ACC112 (cell line): ENCODE measurements at regions not wholly inside any gene's neighbourhood (a gene's known extent, or its start where the extent isn't known, plus 50 kb on each side); places are given as distances from the start of the nearest gene placed in this dataset.

Source experiments
- H2AFZ ChIP-seq: fragments of 200-600 bp; sonication (generic); one replicate; pipeline ENCODE4 v1.6.0; 2017; ENCODE audit warnings: antibody characterized with exemption, low read length; ENCODE audit not compliant: unreplicated experiment
- H3K27ac ChIP-seq: fragments of 200-600 bp; sonication (generic); 2 replicates; pipeline ENCODE4 v1.5.1; 2014; ENCODE audit warnings: low read depth, mild to moderate bottlenecking, antibody characterized with exemption, low read length, moderate library complexity
- H3K27me3 ChIP-seq: fragments of 200-600 bp; sonication (generic); 2 replicates; pipeline ENCODE4 v1.6.1; 2014; ENCODE audit warnings: mild to moderate bottlenecking, antibody characterized with exemption, low read length, moderate library complexity, mixed read lengths; ENCODE audit not compliant: insufficient read depth
- H3K36me3 ChIP-seq: fragments of 200-600 bp; sonication (generic); 2 replicates; pipeline ENCODE4 v1.6.1; 2016; ENCODE audit warnings: mild to moderate bottlenecking, antibody characterized with exemption, low read length, moderate library complexity, mixed read lengths; ENCODE audit not compliant: insufficient read depth
- H3K4me1 ChIP-seq: fragments of 200-600 bp; sonication (generic); one replicate; pipeline ENCODE4 v1.6.1; 2016; ENCODE audit warnings: low read length, mixed read lengths; ENCODE audit not compliant: insufficient read depth, unreplicated experiment, control insufficient read depth
- H3K4me3 ChIP-seq: fragments of 200-600 bp; sonication (generic); 2 replicates; pipeline ENCODE4 v1.5.1; 2014; ENCODE audit warnings: mild to moderate bottlenecking, low read depth, low read length
- H3K79me2 ChIP-seq: fragments of 200-600 bp; sonication (generic); one replicate; pipeline ENCODE4 v1.6.0; 2016; ENCODE audit warnings: low read length; ENCODE audit not compliant: control insufficient read depth, unreplicated experiment, insufficient read depth

DNA sequence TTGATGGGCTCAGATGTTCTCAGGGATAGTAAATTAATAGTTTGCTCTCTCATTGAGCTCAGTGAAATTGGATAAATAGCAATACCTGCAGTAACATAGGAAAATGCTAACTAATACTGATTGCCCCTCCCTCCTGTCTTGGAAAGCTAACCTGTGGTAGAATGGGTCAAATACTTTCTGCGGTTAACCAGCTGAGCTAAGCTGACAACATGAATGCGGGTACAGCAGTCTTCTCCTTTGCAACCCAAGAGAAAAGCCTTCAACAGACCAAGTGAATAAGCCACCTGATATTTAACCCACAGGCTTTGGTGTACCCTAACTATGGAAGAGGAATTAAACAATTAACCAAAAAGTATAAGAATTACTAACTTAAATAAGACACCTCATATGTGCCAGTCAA lies 408.3 kb upstream of the MAF start:
- 0 out of 2 replicates have a peak, but pooled peaks cover 2% of the 10 kb centered on the region for H3K27me3 ChIP-seq
- no peaks in the 10 kb centered on the region for H3K79me2 ChIP-seq
- peaks cover 10% of the 10 kb centered on the region for H3K4me1 ChIP-seq
- H3K36me3 ChIP-seq = no peaks in the 10 kb centered on the region
- no peak overlapping the region for H3K27ac ChIP-seq
- no peak overlapping the region for H2AFZ ChIP-seq
- no peak overlapping the region for H3K4me3 ChIP-seq

DNA sequence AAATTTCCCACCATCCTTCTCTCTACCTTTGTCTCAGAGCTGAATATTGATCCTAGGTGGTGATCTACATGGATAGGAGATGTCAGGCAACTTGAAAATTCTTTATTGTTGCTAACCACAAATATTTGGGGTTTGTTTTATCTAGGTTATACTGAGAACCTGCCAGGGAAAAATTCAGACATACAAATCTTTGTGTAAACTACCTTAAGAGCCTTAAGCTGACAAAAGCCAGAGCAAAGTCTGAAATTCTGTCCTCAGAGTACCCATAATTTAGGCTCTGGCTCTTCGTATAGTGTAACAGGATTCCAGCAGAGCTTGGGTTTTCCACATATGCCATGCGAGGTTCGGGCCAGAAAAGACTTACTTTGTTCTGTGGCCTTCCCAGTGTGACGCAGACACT lies 406.7 kb upstream of the MAF start:
- Histone ChIP-seq H3K27ac (no peak overlapping the region), H3K27me3 (0 out of 2 replicates have a peak, but pooled peaks cover 2% of the 10 kb centered on the region), H3K4me1 (peaks cover 10% of the 10 kb centered on the region), H3K36me3 (no peaks in the 10 kb centered on the region), H2AFZ (no peak overlapping the region), H3K4me3 (no peak overlapping the region), H3K79me2 (no peaks in the 10 kb centered on the region)

DNA sequence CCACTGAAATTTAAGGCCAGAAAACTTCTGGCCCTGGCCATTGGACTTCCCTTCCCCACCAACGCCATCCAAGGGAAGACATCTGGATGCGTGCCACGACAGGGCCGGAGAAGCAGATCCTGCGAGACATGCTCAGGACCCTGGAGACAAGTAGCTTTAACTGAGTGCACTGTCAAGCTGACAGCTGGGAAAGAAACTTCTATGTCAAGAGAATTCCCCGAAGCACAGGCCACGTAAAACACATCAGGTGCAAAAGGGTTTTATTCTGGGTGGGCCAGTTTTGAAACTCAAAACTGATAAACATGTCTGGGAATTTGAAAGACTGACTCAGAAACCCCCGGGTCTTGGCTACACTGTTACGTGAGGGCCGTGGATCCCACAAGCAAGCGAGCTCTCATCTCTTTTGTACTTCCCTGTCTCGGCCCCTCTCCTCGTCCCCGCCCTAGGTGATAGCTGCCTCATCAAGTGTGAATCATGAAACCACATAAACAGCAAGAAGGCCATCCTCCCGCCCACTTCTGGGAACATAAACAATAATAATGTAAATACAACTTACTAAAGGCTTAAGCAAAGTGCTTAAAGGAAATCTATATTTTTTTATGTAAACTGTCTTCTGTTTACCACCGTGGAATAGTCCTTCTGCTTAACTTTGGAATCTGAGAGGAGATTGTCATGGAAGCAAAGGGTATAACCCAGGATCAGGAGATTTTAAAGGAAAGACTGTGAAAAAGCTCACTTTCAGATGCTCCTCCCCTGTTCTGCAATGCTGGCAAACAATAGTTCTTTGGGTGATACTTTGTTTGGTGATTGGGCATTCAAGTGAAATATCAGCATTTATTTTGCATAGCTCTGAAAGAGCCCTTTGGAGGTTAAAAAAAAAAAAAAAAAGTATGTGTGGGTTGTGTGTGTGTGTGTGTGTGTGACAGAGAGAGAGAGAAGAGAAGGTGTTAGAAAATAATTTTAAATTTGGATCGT lies 406.0 kb upstream of the MAF start:
- H3K4me3 ChIP-seq = peak overlapping the region; percentile 5; the same call in 1 of the 2 replicates
- no peak overlapping the region for H3K27ac ChIP-seq
- H3K36me3 ChIP-seq = no peaks in the 10 kb centered on the region
- H3K79me2 ChIP-seq = no peaks in the 10 kb centered on the region
- H3K27me3 ChIP-seq = 0 out of 2 replicates have a peak, but pooled peaks cover 2% of the 10 kb centered on the region
- H2AFZ ChIP-seq = peak overlapping the region; percentile 42
- H3K4me1 ChIP-seq = peaks cover 10% of the 10 kb centered on the region

DNA sequence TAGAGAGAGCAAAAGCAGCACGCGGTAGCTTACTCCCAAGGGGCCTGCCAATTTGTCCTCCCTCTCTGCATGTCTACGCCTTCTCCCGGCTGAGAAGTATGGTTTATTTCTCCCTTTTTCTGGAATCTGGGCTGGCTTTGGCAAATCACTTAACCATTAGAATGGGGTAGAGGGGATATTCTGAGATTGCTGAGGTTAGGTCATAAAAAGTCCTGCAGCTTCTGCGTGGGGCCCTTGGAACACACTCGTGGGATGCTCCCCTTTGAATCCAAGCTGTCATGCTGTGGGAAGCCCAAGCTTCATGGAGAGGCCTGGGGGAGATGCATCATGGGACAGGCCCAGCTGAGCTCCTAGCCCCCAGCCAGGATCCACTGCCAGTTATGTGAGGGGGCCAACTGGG lies 403.6 kb upstream of the MAF start:
- Histone ChIP-seq H3K27ac (no peak overlapping the region), H2AFZ (no peak overlapping the region), H3K36me3 (no peaks in the 10 kb centered on the region), H3K4me3 (no peak overlapping the region), H3K4me1 (peaks cover 10% of the 10 kb centered on the region), H3K27me3 (no peaks in the 10 kb centered on the region), H3K79me2 (no peaks in the 10 kb centered on the region)

DNA sequence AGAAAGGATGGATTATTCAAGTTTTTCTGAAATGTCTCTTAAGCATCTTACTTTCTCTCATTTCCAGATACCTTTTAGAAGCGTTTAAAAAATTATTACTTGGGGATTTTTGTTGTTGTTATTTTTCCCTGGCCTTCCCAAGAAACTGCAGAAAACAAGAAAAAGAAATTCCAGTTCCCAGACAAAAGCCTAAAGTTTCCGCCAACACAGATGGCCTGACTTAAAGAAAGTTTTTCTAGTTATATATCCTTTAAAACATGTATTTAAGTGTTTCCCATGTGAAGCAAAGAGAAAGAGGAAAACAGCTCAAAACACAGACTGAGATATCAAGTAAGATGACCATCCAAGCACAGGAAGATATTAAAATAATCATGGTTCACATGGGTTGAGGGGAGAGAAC lies 401.7 kb upstream of the MAF start:
- Histone ChIP-seq H2AFZ (no peak overlapping the region), H3K36me3 (no peaks in the 10 kb centered on the region), H3K4me1 (peaks cover 10% of the 10 kb centered on the region), H3K79me2 (no peaks in the 10 kb centered on the region), H3K27me3 (no peaks in the 10 kb centered on the region), H3K4me3 (no peak overlapping the region), H3K27ac (no peak overlapping the region)

DNA sequence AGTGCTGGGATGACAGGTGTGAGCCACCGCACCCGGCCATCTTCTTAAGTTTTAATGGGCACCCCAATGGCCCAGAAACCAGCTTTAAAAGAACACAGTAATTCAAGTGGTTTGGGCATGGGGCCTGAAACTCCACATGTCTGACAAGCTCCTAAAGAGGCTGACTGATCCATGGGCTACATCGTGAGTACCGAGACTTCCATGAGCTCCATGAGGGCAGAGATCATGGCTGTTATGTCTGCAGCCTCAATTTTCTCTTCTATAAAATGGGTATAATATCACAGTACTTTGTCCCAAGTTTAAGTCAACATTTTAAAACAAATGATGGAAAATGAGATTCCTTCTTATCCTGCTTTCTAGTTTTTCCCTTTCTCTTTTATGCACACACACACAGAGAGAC lies 397.6 kb upstream of the MAF start:
- no peaks in the 10 kb centered on the region for H3K79me2 ChIP-seq
- H3K27ac ChIP-seq = no peak overlapping the region
- H3K27me3 ChIP-seq = peaks cover 3% of the 10 kb centered on the region; the same call in 1 of the 2 replicates
- no peak overlapping the region for H3K4me3 ChIP-seq
- no peaks in the 10 kb centered on the region for H3K36me3 ChIP-seq
- no peaks in the 10 kb centered on the region for H3K4me1 ChIP-seq
- H2AFZ ChIP-seq = no peak overlapping the region

DNA sequence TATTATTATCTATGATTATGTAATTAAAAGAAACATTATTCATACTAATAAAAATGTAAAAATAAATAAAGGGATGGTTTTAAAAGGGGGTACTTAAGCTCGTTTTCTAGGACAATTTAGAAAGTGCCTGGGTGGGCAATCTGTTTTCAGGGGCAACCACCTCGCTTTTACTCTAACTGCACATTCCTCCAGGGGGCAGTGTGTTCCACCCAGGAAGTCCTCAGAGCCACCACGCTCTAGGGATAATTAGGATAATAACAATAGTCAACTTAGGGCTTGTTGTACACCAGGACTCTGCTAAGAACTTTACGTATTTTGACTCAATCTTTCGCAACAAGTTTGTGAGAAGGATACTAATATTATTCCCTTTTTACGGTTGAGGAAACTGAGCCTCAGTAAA lies 396.7 kb upstream of the MAF start:
- Histone ChIP-seq H3K4me1 (no peaks in the 10 kb centered on the region), H3K36me3 (no peaks in the 10 kb centered on the region), H3K27me3 (peaks cover 3% of the 10 kb centered on the region; the same call in 1 of the 2 replicates), H3K4me3 (no peak overlapping the region), H3K27ac (no peak overlapping the region), H2AFZ (no peak overlapping the region), H3K79me2 (no peaks in the 10 kb centered on the region)

DNA sequence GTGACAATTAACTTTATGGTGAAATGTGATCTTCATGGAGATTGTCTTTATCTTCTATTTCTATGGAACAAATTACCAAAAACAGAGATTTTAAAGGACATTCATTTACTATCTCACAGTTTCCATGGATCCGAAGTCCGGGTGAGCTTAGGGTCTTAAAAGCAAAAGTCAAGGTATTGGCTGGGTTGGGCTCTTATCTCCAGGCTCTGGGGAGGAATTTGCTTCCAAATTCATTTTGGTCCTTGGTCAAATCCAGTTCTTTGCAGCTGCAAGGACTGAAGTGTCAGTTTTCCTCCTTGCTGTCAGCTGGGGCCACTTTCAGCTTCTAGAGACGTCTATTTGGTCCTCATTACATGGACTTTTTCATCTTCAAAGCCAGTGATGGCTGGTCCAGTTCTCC lies 395.8 kb upstream of the MAF start:
- Histone ChIP-seq H3K27ac (no peak overlapping the region), H3K79me2 (no peaks in the 10 kb centered on the region), H3K4me1 (no peaks in the 10 kb centered on the region), H3K4me3 (no peak overlapping the region), H3K27me3 (peaks cover 3% of the 10 kb centered on the region; the same call in 1 of the 2 replicates), H2AFZ (no peak overlapping the region), H3K36me3 (no peaks in the 10 kb centered on the region)

DNA sequence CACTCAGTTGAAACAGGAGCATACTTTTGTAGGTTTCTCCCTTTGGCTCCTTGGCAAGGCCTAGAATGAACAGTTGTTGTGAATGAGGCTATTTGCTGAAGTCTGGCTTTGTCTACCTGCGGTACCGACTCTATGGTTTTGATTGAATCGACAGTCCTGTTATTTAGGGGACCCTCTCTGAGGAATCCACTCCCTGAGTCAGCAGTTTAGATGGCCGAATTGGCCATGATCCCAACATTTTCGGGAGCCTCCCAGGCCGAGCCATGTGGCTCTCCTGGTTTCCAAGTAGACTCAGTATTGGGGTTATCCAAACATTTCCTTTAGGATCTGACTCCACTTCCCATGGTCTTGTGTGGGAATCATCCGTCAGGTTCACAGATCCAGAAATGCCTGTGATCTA lies 394.8 kb upstream of the MAF start:
- Histone ChIP-seq H3K27me3 (peaks cover 3% of the 10 kb centered on the region; the same call in 1 of the 2 replicates), H3K79me2 (no peaks in the 10 kb centered on the region), H3K4me3 (no peak overlapping the region), H3K4me1 (no peaks in the 10 kb centered on the region), H2AFZ (no peak overlapping the region), H3K36me3 (no peaks in the 10 kb centered on the region), H3K27ac (no peak overlapping the region)

DNA sequence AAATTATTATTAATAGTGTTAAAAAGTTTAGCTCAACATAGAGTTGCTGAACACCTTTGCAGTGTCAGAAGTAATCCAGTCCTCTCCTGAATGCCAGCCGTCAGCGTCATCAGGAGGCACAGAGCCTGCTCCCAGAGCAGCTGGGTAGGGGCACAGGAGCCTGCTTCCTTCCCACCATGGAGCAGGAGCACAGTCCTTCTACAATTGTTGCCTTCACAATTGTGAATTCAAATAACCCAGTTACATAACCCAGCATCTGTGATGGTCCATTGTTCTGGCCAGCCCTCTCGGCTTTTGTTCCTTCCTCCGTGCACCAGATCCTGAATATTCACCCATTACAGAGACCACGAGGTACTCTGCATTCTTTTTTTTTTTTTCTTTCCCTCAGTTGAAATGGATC lies 393.9 kb upstream of the MAF start:
- H3K27ac ChIP-seq = no peak overlapping the region
- H2AFZ ChIP-seq = no peak overlapping the region
- no peak overlapping the region for H3K4me3 ChIP-seq
- no peaks in the 10 kb centered on the region for H3K36me3 ChIP-seq
- H3K79me2 ChIP-seq = no peaks in the 10 kb centered on the region
- H3K27me3 ChIP-seq = peaks cover 3% of the 10 kb centered on the region; the same call in 1 of the 2 replicates
- no peaks in the 10 kb centered on the region for H3K4me1 ChIP-seq
